ENCODE measurements at regions not wholly inside any gene's neighbourhood (a gene's known extent, or its start where the extent isn't known, plus 50 kb on each side); places are given as distances from the start of the nearest gene placed in this dataset.

- DNase-seq, result no peak
Observed at GRCh38 chr6:28709478-28710349, 184.0 kb downstream of the GPX5 start.

- no peak for DNase-seq
Observed at GRCh38 chr6:28710466-28711191, 184.9 kb downstream of the GPX5 start.

- no peak for DNase-seq
Observed at GRCh38 chr6:28711325-28711724, 185.6 kb downstream of the GPX5 start.

GRCh38 chr6:28711788-28712341 lies 186.2 kb downstream of the GPX5 start:
- DNase-seq, result no peak

GRCh38 chr6:28712982-28713381 lies 187.3 kb downstream of the GPX5 start:
- no peak for DNase-seq

- no peak for DNase-seq
Observed at GRCh38 chr6:28719275-28719940, 193.7 kb downstream of the GPX5 start.

GRCh38 chr6:28720357-28721231 lies 194.9 kb downstream of the GPX5 start:
- no peak for DNase-seq

GRCh38 chr6:28721372-28721771 lies 195.7 kb downstream of the GPX5 start:
- no peak for DNase-seq

- DNase-seq, result no peak
Observed at GRCh38 chr6:28724395-28724794, 198.7 kb downstream of the GPX5 start.

- DNase-seq, result no peak
Observed at GRCh38 chr6:28725274-28725809, 198.4 kb downstream of the TRIM27 start.

GRCh38 chr6:28725890-28726348 lies 197.9 kb downstream of the TRIM27 start:
- DNase-seq, result no peak

GRCh38 chr6:28726569-28727309 lies 197.0 kb downstream of the TRIM27 start:
- DNase-seq, result no peak

GRCh38 chr6:28727559-28728211 lies 196.1 kb downstream of the TRIM27 start:
- no peak for DNase-seq

GRCh38 chr6:28729501-28730402 lies 194.0 kb downstream of the TRIM27 start:
- no peak for DNase-seq

- DNase-seq, result no peak
Observed at GRCh38 chr6:28732052-28732451, 191.7 kb downstream of the TRIM27 start.

- DNase-seq, result no peak
Observed at GRCh38 chr6:28734443-28734959, 189.3 kb downstream of the TRIM27 start.

- no peak for DNase-seq
Observed at GRCh38 chr6:28736121-28736520, 187.7 kb downstream of the TRIM27 start.

GRCh38 chr6:28737750-28738395 lies 185.9 kb downstream of the TRIM27 start:
- no peak for DNase-seq

GRCh38 chr6:28738396-28738765 lies 185.4 kb downstream of the TRIM27 start:
- no peak for DNase-seq
